PFSK-1 (cell line): ENCODE measurements at regions not wholly inside any gene's neighbourhood (a gene's known extent, or its start where the extent isn't known, plus 50 kb on each side); places are given as distances from the start of the nearest gene placed in this dataset.

Experiments used
- POLR2AphosphoS5 ChIP-seq: IDR thresholded peaks from 2 replicates; pipeline ENCODE4 v1.6.1; 2012; ENCODE audit warnings: low read depth, mild to moderate bottlenecking, control low read depth, low read length, moderate library complexity
- REST ChIP-seq, 2 experiments: IDR thresholded peaks; 2 replicates each; pipeline versions ENCODE4 v1.6.1 to v1.8.0; 2011 to 2012; ENCODE audit warnings: low read depth in 2 of 2, low read length in 2 of 2, control low read depth in 1 of 2, inconsistent platforms in 1 of 2, mild to moderate bottlenecking in 1 of 2, moderate library complexity in 1 of 2; ENCODE audit not compliant: insufficient read depth in 1 of 2
- SIN3A ChIP-seq: IDR thresholded peaks from 2 replicates; pipeline ENCODE4 v1.6.1; 2012; ENCODE audit warnings: mild to moderate bottlenecking, low read length, moderate library complexity, borderline replicate concordance; ENCODE audit not compliant: insufficient read depth
- TAF1 ChIP-seq: IDR thresholded peaks from 2 replicates; pipeline ENCODE4 v1.6.1; 2012; ENCODE audit warnings: low read length, control low read depth, borderline replicate concordance; ENCODE audit not compliant: insufficient read depth

- TF ChIP-seq REST (IDR thresholded peaks at IDR 0.05; ENCODE audit: insufficient read depth in 1 of 2, low read depth in 2 of 2, low read length in 2 of 2) (no peak), POLR2AphosphoS5 (no peak), SIN3A (no peak), TAF1 (no peak)
Measured at GRCh38 chr15:69660658-69661405, 208.2 kb downstream of the RPLP1 start.
